HEK293 (cell line): ENCODE measurements at regions not wholly inside any gene's neighbourhood (a gene's known extent, or its start where the extent isn't known, plus 50 kb on each side); places are given as distances from the start of the nearest gene placed in this dataset.

Source experiments
- CTCF ChIA-PET: fragments of 350-600 bp; formaldehyde crosslinking; extraction: SDS; loops from one replicate; lab custom pipeline; 2021; ENCODE audit warnings: antibody characterized with exemption; lab: Yijun Ruan, JAX
- POLR2A ChIA-PET: fragments of 300-600 bp; formaldehyde crosslinking; extraction: SDS; loops from one replicate; lab custom pipeline; 2020; ENCODE audit warnings: antibody characterized with exemption, inconsistent platforms; lab: Yijun Ruan, JAX
- H3K27ac ChIP-seq: fragments of 200-500 bp; sonication (Bioruptor generic); 2 replicates; pipeline ENCODE4 v1.5.1; 2014; ENCODE audit warnings: low read depth, low read length, control low read depth, inconsistent platforms; ENCODE audit errors: extremely low read depth
- H3K36me3 ChIP-seq, 2 experiments: fragments of 200-500 bp in 1 of 2; sonication (Bioruptor generic) in 1 of 2; 1 replicate in 1 of 2; 2 replicates in 1 of 2; pipeline ENCODE4 v1.5.1; 2014 to 2017; ENCODE audit warnings: inconsistent platforms in 2 of 2, low read length in 2 of 2; ENCODE audit not compliant: control insufficient read depth in 2 of 2, insufficient read depth in 1 of 2
- H3K4me1 ChIP-seq: fragments of 200-500 bp; sonication (Bioruptor generic); 2 replicates; pipeline ENCODE4 v1.5.1; 2014; ENCODE audit warnings: mild to moderate bottlenecking, low read length, inconsistent platforms; ENCODE audit not compliant: control insufficient read depth, insufficient read depth
- H3K4me3 ChIP-seq: 2 replicates; pipeline ENCODE4 v1.5.1; 2011; ENCODE audit warnings: low read depth, mild to moderate bottlenecking, control low read depth, low read length, moderate library complexity
- H3K9me3 ChIP-seq: fragments of 200-500 bp; sonication (Bioruptor generic); 2 replicates; pipeline ENCODE4 v1.5.1; 2014; ENCODE audit warnings: low read depth, low read length, inconsistent platforms; ENCODE audit not compliant: control insufficient read depth, insufficient read depth
- BCL11A ChIP-seq: fragments of 450-650 bp; formaldehyde crosslinking; IDR thresholded peaks from 2 replicates; pipeline ENCODE4 v1.5.1; 2016; ENCODE audit warnings: low read depth, missing biosample characterization, missing genetic modification characterization
- ZEB2 ChIP-seq: fragments of 450-650 bp; formaldehyde crosslinking; IDR thresholded peaks from 2 replicates; pipeline ENCODE4 v1.5.1; 2016; ENCODE audit warnings: missing biosample characterization, missing genetic modification characterization
- ZNF274 ChIP-seq, 2 experiments: fragments of 200-500 bp in 1 of 2; fragments of 450-650 bp in 1 of 2; sonication (Bioruptor generic) in 1 of 2; formaldehyde crosslinking in 1 of 2; IDR thresholded peaks; 2 replicates each; pipeline versions ENCODE4 v1.5.1 to v1.6.1; 2014 to 2016; ENCODE audit warnings: borderline replicate concordance in 1 of 2, inconsistent platforms in 1 of 2, low read length in 1 of 2, missing biosample characterization in 1 of 2, missing genetic modification characterization in 1 of 2
- ZNF311 ChIP-seq: fragments of 450-650 bp; formaldehyde crosslinking; IDR thresholded peaks from 2 replicates; pipeline ENCODE4 v1.5.1; 2017; ENCODE audit warnings: missing biosample characterization, missing genetic modification characterization, borderline replicate concordance
- ZNF324 ChIP-seq: fragments of 450-650 bp; formaldehyde crosslinking; IDR thresholded peaks from 2 replicates; pipeline ENCODE4 v1.5.1; 2016; ENCODE audit warnings: missing biosample characterization, missing genetic modification characterization
- ZNF335 ChIP-seq: fragments of 450-650 bp; formaldehyde crosslinking; conservative IDR thresholded peaks from 2 replicates; pipeline ENCODE4 v1.5.1; 2016; ENCODE audit warnings: missing biosample characterization, missing genetic modification characterization
- ZNF423 ChIP-seq: fragments of 450-650 bp; formaldehyde crosslinking; IDR thresholded peaks from 2 replicates; pipeline ENCODE4 v1.5.1; 2016; ENCODE audit warnings: missing biosample characterization, missing genetic modification characterization
- ZNF514 ChIP-seq: fragments of 450-650 bp; formaldehyde crosslinking; IDR thresholded peaks from 2 replicates; pipeline ENCODE4 v1.5.1; 2016; ENCODE audit warnings: missing biosample characterization, missing genetic modification characterization
- ZNF544 ChIP-seq: fragments of 450-650 bp; formaldehyde crosslinking; IDR thresholded peaks from 2 replicates; pipeline ENCODE4 v1.5.0; 2017; ENCODE audit warnings: missing biosample characterization, missing genetic modification characterization
- ZNF555 ChIP-seq: fragments of 450-650 bp; formaldehyde crosslinking; conservative IDR thresholded peaks from 2 replicates; pipeline ENCODE4 v1.5.1; 2017; ENCODE audit warnings: missing biosample characterization, mild to moderate bottlenecking, missing genetic modification characterization, inconsistent platforms
- ZNF660 ChIP-seq: fragments of 450-650 bp; IDR thresholded peaks from 2 replicates; pipeline ENCODE4 v1.5.1; 2018; ENCODE audit warnings: missing biosample characterization, mild to moderate bottlenecking, missing genetic modification characterization
- ZXDB ChIP-seq: fragments of 450-650 bp; formaldehyde crosslinking; IDR thresholded peaks from 2 replicates; pipeline ENCODE4 v1.5.1; 2016; ENCODE audit warnings: missing biosample characterization, missing genetic modification characterization
- TF ChIP-seq, protein P1 (sequence below): fragments of 450-650 bp; formaldehyde crosslinking; IDR thresholded peaks from 2 replicates; pipeline ENCODE4 v1.5.1; 2017; ENCODE audit warnings: missing biosample characterization, missing genetic modification characterization
- TF ChIP-seq, protein P2 (sequence below): fragments of 450-650 bp; formaldehyde crosslinking; IDR thresholded peaks from 2 replicates; pipeline ENCODE4 v1.5.1; 2016; ENCODE audit warnings: missing biosample characterization, missing genetic modification characterization
- TF ChIP-seq, protein P3 (sequence below): fragments of 450-650 bp; formaldehyde crosslinking; IDR thresholded peaks from 2 replicates; pipeline ENCODE4 v1.5.1; 2017; ENCODE audit warnings: missing biosample characterization, missing genetic modification characterization
- TF ChIP-seq, protein P4 (sequence below): fragments of 450-650 bp; formaldehyde crosslinking; conservative IDR thresholded peaks from 2 replicates; pipeline ENCODE4 v1.5.1; 2016; ENCODE audit warnings: low read depth, missing biosample characterization, missing genetic modification characterization
- TF ChIP-seq, protein P5 (sequence below): fragments of 450-650 bp; formaldehyde crosslinking; IDR thresholded peaks from 2 replicates; pipeline ENCODE4 v1.5.1; 2016; ENCODE audit warnings: missing biosample characterization, missing genetic modification characterization
- TF ChIP-seq, protein P6 (sequence below): fragments of 450-650 bp; formaldehyde crosslinking; IDR thresholded peaks from 2 replicates; pipeline ENCODE4 v1.5.1; 2016; ENCODE audit warnings: missing biosample characterization, missing genetic modification characterization, borderline replicate concordance
- TF ChIP-seq, protein P7 (sequence below): fragments of 450-650 bp; IDR thresholded peaks from 2 replicates; pipeline ENCODE4 v1.5.1; 2018; ENCODE audit warnings: missing biosample characterization, missing genetic modification characterization

DNA sequence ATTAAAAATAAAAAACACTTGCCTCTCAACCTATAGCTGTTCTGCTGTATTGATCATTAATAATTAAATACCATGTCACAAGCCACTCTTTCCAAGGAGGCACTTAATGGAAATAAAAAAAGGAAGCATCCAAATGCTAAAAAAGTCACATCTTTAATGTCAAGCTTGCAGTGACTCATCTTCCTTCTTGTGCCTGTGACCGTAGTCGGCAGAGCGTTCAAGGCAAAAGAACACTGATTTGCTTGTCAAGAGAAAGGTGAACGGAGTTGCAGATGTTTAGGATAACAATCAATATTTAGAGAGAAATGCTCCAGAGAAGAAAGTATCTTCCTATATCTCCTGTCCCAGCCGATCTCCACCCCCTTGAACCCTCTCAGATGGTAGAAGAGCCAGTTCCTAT, 341.0 kb upstream of the OPRM1 start (continued):
- no peak for TF ChIP-seq ZNF324 (tag by site-specific recombination)

DNA sequence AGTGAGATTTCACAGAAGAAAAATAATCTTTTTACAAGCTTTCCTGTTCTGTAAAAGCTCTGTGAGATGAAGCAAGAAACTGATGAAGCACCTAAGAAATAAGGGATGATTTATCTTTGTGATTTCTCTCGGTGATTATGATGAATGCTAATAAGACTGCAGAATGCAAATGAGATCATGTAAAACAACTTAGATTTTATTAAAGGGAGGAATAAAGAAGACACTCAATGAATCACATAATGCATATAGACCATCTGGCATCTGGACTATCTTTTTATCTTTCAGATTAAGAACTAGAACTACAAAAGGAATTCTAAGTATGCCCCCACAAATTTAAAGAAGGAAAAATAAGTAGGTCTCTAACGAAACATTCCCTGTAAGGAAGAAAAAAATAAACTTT, 361.5 kb upstream of the OPRM1 start:
- Histone ChIP-seq H3K4me3 (no peak overlapping the region), H3K4me1 (no peaks in the 10 kb centered on the region), H3K27ac (no peak overlapping the region), H3K9me3 (no peaks in the 10 kb centered on the region), H3K36me3 (no peaks in the 10 kb centered on the region)
- ChIA-PET CTCF (interaction anchor here (0.7 kb wide), 1 partner anchor 993 kb away, joined by 3 read pairs; no protein-coding TSS in a partner anchor), POLR2A (no interaction called here)
- TF ChIP-seq, protein P1, sequence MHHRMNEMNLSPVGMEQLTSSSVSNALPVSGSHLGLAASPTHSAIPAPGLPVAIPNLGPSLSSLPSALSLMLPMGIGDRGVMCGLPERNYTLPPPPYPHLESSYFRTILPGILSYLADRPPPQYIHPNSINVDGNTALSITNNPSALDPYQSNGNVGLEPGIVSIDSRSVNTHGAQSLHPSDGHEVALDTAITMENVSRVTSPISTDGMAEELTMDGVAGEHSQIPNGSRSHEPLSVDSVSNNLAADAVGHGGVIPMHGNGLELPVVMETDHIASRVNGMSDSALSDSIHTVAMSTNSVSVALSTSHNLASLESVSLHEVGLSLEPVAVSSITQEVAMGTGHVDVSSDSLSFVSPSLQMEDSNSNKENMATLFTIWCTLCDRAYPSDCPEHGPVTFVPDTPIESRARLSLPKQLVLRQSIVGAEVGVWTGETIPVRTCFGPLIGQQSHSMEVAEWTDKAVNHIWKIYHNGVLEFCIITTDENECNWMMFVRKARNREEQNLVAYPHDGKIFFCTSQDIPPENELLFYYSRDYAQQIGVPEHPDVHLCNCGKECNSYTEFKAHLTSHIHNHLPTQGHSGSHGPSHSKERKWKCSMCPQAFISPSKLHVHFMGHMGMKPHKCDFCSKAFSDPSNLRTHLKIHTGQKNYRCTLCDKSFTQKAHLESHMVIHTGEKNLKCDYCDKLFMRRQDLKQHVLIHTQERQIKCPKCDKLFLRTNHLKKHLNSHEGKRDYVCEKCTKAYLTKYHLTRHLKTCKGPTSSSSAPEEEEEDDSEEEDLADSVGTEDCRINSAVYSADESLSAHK (tag by site-specific recombination), result no peak
- no peak for TF ChIP-seq ZNF544 (tag by site-specific recombination)
- no peak for TF ChIP-seq ZNF555 (tag by site-specific recombination)
- no peak for TF ChIP-seq BCL11A (tag by site-specific recombination)
- TF ChIP-seq, protein P2, sequence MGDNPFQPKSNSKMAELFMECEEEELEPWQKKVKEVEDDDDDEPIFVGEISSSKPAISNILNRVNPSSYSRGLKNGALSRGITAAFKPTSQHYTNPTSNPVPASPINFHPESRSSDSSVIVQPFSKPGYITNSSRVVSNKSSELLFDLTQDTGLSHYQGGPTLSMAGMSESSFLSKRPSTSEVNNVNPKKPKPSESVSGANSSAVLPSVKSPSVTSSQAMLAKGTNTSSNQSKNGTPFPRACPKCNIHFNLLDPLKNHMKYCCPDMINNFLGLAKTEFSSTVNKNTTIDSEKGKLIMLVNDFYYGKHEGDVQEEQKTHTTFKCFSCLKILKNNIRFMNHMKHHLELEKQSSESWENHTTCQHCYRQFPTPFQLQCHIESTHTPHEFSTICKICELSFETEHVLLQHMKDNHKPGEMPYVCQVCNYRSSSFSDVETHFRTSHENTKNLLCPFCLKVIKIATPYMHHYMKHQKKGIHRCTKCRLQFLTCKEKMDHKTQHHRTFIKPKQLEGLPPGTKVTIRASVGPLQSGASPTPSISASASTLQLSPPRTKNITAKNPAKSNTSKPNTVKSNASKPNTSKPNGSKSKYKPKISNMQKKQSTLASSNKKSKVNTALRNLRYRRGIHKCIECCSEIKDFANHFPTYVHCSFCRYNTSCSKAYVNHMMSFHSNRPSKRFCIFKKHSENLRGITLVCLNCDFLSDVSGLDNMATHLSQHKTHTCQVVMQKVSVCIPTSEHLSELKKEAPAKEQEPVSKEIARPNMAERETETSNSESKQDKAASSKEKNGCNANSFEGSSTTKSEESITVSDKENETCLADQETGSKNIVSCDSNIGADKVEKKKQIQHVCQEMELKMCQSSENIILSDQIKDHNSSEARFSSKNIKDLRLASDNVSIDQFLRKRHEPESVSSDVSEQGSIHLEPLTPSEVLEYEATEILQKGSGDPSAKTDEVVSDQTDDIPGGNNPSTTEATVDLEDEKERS (tag by site-specific recombination), result no peak
- TF ChIP-seq ZNF311, result no peak
- TF ChIP-seq ZNF660, result no peak
- TF ChIP-seq, protein P3, sequence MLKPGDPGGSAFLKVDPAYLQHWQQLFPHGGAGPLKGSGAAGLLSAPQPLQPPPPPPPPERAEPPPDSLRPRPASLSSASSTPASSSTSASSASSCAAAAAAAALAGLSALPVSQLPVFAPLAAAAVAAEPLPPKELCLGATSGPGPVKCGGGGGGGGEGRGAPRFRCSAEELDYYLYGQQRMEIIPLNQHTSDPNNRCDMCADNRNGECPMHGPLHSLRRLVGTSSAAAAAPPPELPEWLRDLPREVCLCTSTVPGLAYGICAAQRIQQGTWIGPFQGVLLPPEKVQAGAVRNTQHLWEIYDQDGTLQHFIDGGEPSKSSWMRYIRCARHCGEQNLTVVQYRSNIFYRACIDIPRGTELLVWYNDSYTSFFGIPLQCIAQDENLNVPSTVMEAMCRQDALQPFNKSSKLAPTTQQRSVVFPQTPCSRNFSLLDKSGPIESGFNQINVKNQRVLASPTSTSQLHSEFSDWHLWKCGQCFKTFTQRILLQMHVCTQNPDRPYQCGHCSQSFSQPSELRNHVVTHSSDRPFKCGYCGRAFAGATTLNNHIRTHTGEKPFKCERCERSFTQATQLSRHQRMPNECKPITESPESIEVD (tag by site-specific recombination), result no peak
- TF ChIP-seq ZNF335 (tag by site-specific recombination), result no peak
- no peak for TF ChIP-seq ZNF514 (tag by site-specific recombination)
- no peak for TF ChIP-seq ZEB2 (tag by site-specific recombination)
- TF ChIP-seq ZXDB, result no peak
- TF ChIP-seq ZNF274 (IDR thresholded peaks at IDR 0.05; ENCODE audit: low read length), result no peak
- no peak for TF ChIP-seq ZNF274 (tag by site-specific recombination; IDR thresholded peaks at IDR 0.05; ENCODE audit: borderline replicate concordance)
- TF ChIP-seq, protein P4, sequence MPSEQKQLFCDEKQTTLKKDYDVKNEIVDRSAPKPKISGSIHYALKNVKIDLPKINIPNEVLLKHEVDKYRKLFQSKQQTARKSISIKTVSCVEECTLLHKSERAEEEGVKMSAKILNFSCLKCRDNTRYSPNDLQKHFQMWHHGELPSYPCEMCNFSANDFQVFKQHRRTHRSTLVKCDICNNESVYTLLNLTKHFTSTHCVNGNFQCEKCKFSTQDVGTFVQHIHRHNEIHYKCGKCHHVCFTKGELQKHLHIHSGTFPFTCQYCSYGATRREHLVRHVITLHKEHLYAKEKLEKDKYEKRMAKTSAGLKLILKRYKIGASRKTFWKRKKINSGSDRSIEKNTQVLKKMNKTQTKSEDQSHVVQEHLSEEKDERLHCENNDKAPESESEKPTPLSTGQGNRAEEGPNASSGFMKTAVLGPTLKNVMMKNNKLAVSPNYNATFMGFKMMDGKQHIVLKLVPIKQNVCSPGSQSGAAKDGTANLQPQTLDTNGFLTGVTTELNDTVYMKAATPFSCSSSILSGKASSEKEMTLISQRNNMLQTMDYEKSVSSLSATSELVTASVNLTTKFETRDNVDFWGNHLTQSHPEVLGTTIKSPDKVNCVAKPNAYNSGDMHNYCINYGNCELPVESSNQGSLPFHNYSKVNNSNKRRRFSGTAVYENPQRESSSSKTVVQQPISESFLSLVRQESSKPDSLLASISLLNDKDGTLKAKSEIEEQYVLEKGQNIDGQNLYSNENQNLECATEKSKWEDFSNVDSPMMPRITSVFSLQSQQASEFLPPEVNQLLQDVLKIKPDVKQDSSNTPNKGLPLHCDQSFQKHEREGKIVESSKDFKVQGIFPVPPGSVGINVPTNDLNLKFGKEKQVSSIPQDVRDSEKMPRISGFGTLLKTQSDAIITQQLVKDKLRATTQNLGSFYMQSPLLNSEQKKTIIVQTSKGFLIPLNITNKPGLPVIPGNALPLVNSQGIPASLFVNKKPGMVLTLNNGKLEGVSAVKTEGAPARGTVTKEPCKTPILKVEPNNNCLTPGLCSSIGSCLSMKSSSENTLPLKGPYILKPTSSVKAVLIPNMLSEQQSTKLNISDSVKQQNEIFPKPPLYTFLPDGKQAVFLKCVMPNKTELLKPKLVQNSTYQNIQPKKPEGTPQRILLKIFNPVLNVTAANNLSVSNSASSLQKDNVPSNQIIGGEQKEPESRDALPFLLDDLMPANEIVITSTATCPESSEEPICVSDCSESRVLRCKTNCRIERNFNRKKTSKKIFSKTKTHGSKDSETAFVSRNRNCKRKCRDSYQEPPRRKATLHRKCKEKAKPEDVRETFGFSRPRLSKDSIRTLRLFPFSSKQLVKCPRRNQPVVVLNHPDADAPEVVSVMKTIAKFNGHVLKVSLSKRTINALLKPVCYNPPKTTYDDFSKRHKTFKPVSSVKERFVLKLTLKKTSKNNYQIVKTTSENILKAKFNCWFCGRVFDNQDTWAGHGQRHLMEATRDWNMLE, result no peak
- TF ChIP-seq, protein P5, sequence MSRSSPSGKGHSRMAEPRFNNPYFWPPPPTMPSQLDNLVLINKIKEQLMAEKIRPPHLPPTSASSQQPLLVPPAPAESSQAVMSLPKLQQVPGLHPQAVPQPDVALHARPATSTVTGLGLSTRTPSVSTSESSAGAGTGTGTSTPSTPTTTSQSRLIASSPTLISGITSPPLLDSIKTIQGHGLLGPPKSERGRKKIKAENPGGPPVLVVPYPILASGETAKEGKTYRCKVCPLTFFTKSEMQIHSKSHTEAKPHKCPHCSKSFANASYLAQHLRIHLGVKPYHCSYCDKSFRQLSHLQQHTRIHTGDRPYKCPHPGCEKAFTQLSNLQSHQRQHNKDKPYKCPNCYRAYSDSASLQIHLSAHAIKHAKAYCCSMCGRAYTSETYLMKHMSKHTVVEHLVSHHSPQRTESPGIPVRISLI (tag by site-specific recombination), result no peak
- TF ChIP-seq, protein P6, sequence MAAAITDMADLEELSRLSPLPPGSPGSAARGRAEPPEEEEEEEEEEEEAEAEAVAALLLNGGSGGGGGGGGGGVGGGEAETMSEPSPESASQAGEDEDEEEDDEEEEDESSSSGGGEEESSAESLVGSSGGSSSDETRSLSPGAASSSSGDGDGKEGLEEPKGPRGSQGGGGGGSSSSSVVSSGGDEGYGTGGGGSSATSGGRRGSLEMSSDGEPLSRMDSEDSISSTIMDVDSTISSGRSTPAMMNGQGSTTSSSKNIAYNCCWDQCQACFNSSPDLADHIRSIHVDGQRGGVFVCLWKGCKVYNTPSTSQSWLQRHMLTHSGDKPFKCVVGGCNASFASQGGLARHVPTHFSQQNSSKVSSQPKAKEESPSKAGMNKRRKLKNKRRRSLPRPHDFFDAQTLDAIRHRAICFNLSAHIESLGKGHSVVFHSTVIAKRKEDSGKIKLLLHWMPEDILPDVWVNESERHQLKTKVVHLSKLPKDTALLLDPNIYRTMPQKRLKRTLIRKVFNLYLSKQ (tag by site-specific recombination), result no peak
- TF ChIP-seq ZNF423 (tag by site-specific recombination), result no peak
- TF ChIP-seq, protein P7, sequence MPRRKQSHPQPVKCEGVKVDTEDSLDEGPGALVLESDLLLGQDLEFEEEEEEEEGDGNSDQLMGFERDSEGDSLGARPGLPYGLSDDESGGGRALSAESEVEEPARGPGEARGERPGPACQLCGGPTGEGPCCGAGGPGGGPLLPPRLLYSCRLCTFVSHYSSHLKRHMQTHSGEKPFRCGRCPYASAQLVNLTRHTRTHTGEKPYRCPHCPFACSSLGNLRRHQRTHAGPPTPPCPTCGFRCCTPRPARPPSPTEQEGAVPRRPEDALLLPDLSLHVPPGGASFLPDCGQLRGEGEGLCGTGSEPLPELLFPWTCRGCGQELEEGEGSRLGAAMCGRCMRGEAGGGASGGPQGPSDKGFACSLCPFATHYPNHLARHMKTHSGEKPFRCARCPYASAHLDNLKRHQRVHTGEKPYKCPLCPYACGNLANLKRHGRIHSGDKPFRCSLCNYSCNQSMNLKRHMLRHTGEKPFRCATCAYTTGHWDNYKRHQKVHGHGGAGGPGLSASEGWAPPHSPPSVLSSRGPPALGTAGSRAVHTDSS (tag by site-specific recombination), result no peak
